ENCODE measurements at regions not wholly inside any gene's neighbourhood (a gene's known extent, or its start where the extent isn't known, plus 50 kb on each side); places are given as distances from the start of the nearest gene placed in this dataset.

DNA sequence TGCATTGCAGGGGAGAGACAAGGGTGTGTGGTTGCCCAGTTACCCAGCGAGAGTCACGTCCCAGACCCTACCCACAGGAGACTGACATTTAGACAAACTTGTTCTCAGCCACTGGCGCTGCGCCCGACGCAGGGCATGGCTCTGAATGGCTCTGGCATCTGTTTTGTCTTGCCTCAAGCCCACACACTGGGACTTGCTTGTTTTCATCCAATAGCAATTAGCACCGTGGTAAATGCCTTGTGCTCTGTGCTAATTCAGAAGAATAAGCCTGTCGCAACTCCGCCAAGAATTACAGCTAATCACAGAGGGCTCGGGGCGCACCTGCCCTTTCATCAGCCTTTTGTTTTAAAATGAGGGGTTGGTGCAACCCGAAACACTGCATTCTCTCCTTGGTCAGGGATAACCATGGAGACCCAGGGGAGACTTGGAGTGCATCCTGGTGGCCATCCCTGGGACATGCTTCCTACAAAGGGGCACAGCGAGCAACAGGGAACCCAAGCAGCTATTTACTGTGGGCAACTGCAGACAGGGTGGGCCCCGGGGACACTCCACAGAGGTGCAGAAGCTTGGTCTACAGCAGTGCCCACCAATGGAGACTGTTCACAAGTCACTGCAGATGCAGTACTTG, 220.6 kb upstream of the ZFHX3 start:
- no peaks in the 10 kb centered on the region for H3K36me3 ChIP-seq
- peaks cover 30% of the 10 kb centered on the region for H3K4me1 ChIP-seq
- H3K4me3 ChIP-seq: no peak overlapping the region
- H3K4me2 ChIP-seq: no peak overlapping the region; the same call in 1 of the 2 replicates
- TF ChIP-seq Cebpa-rat (IDR thresholded peaks at IDR 0.05): no peak
- H3K27me3 ChIP-seq: no peaks in the 10 kb centered on the region
- H3K9me3 ChIP-seq: 0 out of 2 replicates have a peak, but pooled peaks cover under 1% of the 10 kb centered on the region
- H3K27ac ChIP-seq: no peak overlapping the region
- H4K20me1 ChIP-seq: no peaks in the 10 kb centered on the region
- H3K9ac ChIP-seq: no peak overlapping the region

DNA sequence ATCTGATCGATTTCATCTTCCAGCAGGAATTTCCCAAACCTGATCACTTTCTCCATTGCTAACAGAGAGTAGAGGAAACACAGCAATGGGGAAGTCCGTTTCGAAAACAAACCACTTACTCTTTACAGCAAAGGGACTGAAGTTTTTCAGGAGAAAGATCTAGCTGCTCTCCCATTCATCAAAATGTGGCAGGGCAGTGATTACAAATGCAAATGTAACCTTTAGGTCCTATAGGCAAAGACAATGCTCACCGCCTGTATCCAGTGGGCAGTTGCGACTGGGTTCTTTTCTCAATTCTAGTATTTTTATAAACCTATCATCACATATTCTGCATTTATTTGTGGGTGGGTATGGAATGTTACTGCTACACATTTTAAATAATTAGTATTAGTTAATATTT, 218.0 kb upstream of the ZFHX3 start:
- TF ChIP-seq Cebpa-rat (IDR thresholded peaks at IDR 0.05): no peak
- H3K27me3 ChIP-seq: no peaks in the 10 kb centered on the region
- no peaks in the 10 kb centered on the region for H4K20me1 ChIP-seq
- H3K9ac ChIP-seq: no peak overlapping the region
- H3K36me3 ChIP-seq: no peaks in the 10 kb centered on the region
- H3K4me3 ChIP-seq: no peak overlapping the region
- H3K4me1 ChIP-seq: peaks cover 24% of the 10 kb centered on the region
- H3K4me2 ChIP-seq: no peak overlapping the region
- H3K27ac ChIP-seq: no peak overlapping the region
- 0 out of 2 replicates have a peak, but pooled peaks cover 6% of the 10 kb centered on the region for H3K9me3 ChIP-seq

DNA sequence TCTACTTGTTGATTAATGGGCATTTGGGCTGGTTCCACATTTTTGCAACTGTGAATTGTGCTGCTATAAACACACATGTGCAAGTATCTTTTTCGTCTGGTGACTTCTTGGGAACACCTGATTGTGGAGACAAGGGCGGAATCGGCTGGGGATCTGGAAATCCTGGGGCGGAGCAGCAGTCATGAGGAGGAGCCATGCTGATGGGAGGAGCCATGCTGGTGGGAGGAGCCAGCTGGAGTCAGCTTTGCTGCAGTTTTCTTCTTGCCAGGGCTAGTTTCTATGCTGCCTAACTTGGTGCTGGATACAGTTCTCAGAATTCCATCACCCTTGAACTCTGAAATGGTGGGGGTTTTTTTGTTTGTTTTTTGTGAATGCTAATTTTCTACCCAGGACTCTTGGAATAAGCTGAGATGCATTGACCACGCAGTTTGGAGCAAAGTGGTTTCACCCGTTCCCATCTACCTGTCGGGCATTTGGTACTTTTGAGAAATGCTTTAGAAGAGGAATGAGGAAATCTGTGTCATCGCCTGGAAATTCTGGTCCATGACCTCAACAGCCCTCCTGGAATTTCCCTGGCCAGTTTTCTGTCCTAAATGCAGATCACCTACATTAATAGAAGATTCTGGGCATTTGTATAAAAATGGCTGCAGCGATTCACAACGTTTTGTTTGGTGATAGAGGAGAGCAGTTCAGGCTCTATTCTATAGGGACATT, 217.4 kb upstream of the ZFHX3 start:
- Histone ChIP-seq H3K27ac (no peak overlapping the region), H3K36me3 (no peaks in the 10 kb centered on the region), H3K4me2 (no peak overlapping the region), H3K27me3 (no peaks in the 10 kb centered on the region), H3K9ac (no peak overlapping the region), H3K4me1 (peaks cover 18% of the 10 kb centered on the region), H3K4me3 (no peak overlapping the region), H4K20me1 (no peaks in the 10 kb centered on the region), H3K9me3 (0 out of 2 replicates have a peak, but pooled peaks cover 6% of the 10 kb centered on the region)
- TF ChIP-seq Cebpa-rat (IDR thresholded peaks at IDR 0.05): no peak

DNA sequence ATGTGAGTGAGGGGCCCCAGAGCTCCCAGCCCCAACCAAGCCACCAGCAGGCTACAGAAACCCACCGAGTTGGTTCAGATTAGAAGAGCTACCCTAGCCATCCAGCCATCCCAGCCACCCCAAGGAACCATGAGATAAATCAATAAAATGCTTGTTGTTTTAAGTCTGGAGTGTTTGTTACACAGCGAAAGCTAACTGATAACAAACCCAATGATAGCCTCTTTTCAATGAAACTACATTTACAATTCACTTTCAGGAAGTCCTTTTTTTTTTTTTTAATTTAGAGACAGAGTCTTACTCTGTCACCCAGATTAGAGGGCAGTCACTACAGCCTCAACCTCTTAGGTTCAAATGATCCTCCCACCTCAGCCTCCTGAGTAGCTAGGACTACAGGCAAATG, 215.0 kb upstream of the ZFHX3 start:
- Histone ChIP-seq H4K20me1 (no peaks in the 10 kb centered on the region), H3K4me1 (peaks cover 2% of the 10 kb centered on the region; the same call in 1 of the 2 replicates), H3K9ac (no peak overlapping the region), H3K9me3 (0 out of 2 replicates have a peak, but pooled peaks cover 6% of the 10 kb centered on the region), H3K36me3 (no peaks in the 10 kb centered on the region), H3K4me3 (no peak overlapping the region), H3K27me3 (no peaks in the 10 kb centered on the region), H3K4me2 (no peak overlapping the region), H3K27ac (no peak overlapping the region)
- TF ChIP-seq Cebpa-rat (IDR thresholded peaks at IDR 0.05): no peak

- Histone ChIP-seq H3K4me1 (no peaks in the 10 kb centered on the region), H4K20me1 (no peaks in the 10 kb centered on the region), H3K36me3 (no peaks in the 10 kb centered on the region), H3K9me3 (no peaks in the 10 kb centered on the region), H3K27ac (no peak overlapping the region), H3K27me3 (no peaks in the 10 kb centered on the region), H3K4me2 (no peak overlapping the region), H3K4me3 (no peak overlapping the region), H3K9ac (no peak overlapping the region)
- TF ChIP-seq Cebpa-rat (IDR thresholded peaks at IDR 0.05): no peak
Observed at GRCh38 chr16:73255031-73255430, 207.1 kb upstream of the ZFHX3 start.

GRCh38 chr16:73253922-73254480, 206.1 kb upstream of the ZFHX3 start:
- Histone ChIP-seq H3K27ac (no peak overlapping the region), H3K4me2 (no peak overlapping the region), H3K4me3 (no peak overlapping the region), H3K9ac (no peak overlapping the region), H3K36me3 (no peaks in the 10 kb centered on the region), H4K20me1 (no peaks in the 10 kb centered on the region), H3K4me1 (no peaks in the 10 kb centered on the region), H3K27me3 (no peaks in the 10 kb centered on the region), H3K9me3 (no peaks in the 10 kb centered on the region)
- no peak for TF ChIP-seq Cebpa-rat (IDR thresholded peaks at IDR 0.05)

- Histone ChIP-seq H3K9ac (no peak overlapping the region), H4K20me1 (no peaks in the 10 kb centered on the region), H3K36me3 (no peaks in the 10 kb centered on the region), H3K4me3 (no peak overlapping the region), H3K27me3 (no peaks in the 10 kb centered on the region), H3K4me2 (no peak overlapping the region), H3K27ac (no peak overlapping the region), H3K4me1 (no peaks in the 10 kb centered on the region), H3K9me3 (no peaks in the 10 kb centered on the region)
- TF ChIP-seq Cebpa-rat (IDR thresholded peaks at IDR 0.05): no peak
Observed at GRCh38 chr16:73252446-73252845, 204.5 kb upstream of the ZFHX3 start.

DNA sequence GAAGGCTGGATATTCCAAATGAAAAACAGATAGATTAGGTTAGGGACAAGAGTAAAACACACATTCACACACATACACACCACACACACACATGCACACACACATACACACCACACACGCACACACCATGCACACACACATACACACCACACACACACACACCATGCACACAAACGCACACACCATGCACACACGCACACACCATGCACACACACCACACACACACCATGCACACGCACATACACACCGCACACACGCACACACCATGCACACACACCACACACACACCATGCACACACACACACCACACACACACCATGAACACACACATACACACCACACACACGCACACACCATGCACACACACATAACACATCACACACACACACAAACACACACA, 203.7 kb upstream of the ZFHX3 start:
- Histone ChIP-seq H3K27ac (no peak overlapping the region), H4K20me1 (no peaks in the 10 kb centered on the region), H3K9me3 (no peaks in the 10 kb centered on the region), H3K4me2 (no peak overlapping the region), H3K9ac (no peak overlapping the region), H3K4me1 (no peaks in the 10 kb centered on the region), H3K36me3 (no peaks in the 10 kb centered on the region), H3K4me3 (no peak overlapping the region), H3K27me3 (no peaks in the 10 kb centered on the region)
- no peak for TF ChIP-seq Cebpa-rat (IDR thresholded peaks at IDR 0.05)

GRCh38 chr16:73248316-73248715, 200.4 kb upstream of the ZFHX3 start:
- TF ChIP-seq Cebpa-rat (IDR thresholded peaks at IDR 0.05): no peak

DNA sequence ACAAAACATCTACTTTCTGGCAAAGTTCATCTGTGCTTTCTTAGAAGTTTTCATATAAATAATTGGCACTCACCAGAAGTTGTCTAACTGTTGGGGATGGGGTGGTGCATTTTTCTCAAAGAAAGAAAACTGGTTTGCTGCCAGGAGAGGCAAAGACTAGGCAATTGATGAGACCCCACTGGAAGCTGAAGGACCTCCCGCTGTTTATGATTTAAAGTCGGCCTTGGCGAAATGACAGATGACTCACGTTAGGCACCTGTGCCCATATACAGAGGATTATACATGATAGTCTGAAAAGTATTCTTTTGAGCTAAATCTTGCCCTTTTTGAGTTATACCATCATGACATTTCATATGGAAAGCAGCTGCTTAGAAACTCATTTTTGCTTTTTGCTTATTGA, 193.0 kb upstream of the ZFHX3 start:
- no peak overlapping the region for H3K4me3 ChIP-seq
- H3K27me3 ChIP-seq: no peaks in the 10 kb centered on the region
- no peaks in the 10 kb centered on the region for H4K20me1 ChIP-seq
- no peaks in the 10 kb centered on the region for H3K4me1 ChIP-seq
- no peak for TF ChIP-seq Cebpa-rat (IDR thresholded peaks at IDR 0.05)
- no peak overlapping the region for H3K4me2 ChIP-seq
- H3K36me3 ChIP-seq: no peaks in the 10 kb centered on the region
- H3K27ac ChIP-seq: no peak overlapping the region
- H3K9me3 ChIP-seq: no peaks in the 10 kb centered on the region
- H3K9ac ChIP-seq: no peak overlapping the region

More at GRCh38 chr16:73248316-73248715, 200.4 kb upstream of the ZFHX3 start:
- no peak overlapping the region for H3K4me3 ChIP-seq
- H3K36me3 ChIP-seq: no peaks in the 10 kb centered on the region
- no peaks in the 10 kb centered on the region for H3K4me1 ChIP-seq
- no peaks in the 10 kb centered on the region for H3K27me3 ChIP-seq
- no peaks in the 10 kb centered on the region for H4K20me1 ChIP-seq
- H3K9me3 ChIP-seq: no peaks in the 10 kb centered on the region
- H3K4me2 ChIP-seq: no peak overlapping the region
- H3K9ac ChIP-seq: no peak overlapping the region
- no peak overlapping the region for H3K27ac ChIP-seq

Data from BLaER1 (cell line).